ENCODE measurements at regions not wholly inside any gene's neighbourhood (a gene's known extent, or its start where the extent isn't known, plus 50 kb on each side); places are given as distances from the start of the nearest gene placed in this dataset.

DNA sequence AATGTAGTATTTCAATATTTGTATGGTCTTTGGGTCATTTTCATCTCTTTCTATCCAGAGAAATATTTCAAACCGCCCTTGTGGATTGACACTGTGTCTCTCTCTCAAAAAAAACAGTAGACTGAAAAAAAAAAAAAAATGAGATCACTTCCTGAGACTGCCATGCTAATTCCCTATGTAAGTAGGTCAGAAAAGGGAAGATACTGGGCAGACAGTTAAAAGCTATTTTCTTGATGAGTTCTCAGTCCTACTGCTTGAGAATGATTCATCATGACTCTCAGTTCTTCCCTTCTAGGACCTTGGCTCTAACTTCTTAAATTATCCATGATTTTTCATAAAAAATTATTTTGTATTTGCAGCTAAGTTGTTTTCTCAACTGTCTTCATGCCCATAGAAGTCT lies 672.3 kb upstream of the REG3G start:
- no peak overlapping the region for H3K4me3 ChIP-seq
- no peaks in the 10 kb centered on the region for H3K27me3 ChIP-seq
- no peaks in the 10 kb centered on the region for H3K36me3 ChIP-seq
- no peak for DNase-seq
- H3K4me1 ChIP-seq, result no peaks in the 10 kb centered on the region
- H3K27ac ChIP-seq, result no peak overlapping the region
- H3K9me3 ChIP-seq, result no peaks in the 10 kb centered on the region
- no peak for TF ChIP-seq POLR2A (IDR thresholded peaks at IDR 0.05)
- TF ChIP-seq CTCF (IDR thresholded peaks at IDR 0.05), result no peak

DNA sequence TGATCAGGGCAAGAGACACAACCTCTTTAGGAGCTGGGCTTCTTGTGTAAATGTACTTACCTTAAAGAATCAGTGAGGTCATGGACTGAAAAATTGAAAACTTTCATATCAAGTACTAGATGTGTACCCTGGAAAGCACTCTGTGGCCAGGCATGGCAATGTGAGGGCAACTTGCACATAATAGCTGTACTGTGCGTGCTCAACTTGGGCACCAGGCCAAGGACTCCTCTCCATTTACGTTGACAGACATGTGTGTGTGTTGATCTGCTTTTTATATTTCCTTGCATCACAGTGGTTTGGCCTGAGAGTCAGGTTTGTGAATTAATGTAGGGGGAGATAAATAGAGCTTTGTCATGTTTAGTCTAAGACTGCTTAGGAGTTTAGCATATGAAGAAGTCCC lies 669.5 kb upstream of the REG3G start:
- Histone ChIP-seq H3K4me1 (no peaks in the 10 kb centered on the region), H3K4me3 (no peak overlapping the region)
- DNase-seq, result no peak

GRCh38 chr2:78383576-78383975 lies 641.9 kb upstream of the REG3G start:
- H3K27ac ChIP-seq, result no peak overlapping the region
- H3K4me3 ChIP-seq, result no peak overlapping the region
- TF ChIP-seq POLR2A (IDR thresholded peaks at IDR 0.05) (no peak), CTCF (IDR thresholded peaks at IDR 0.05) (no peak)
- H3K9me3 ChIP-seq, result no peaks in the 10 kb centered on the region
- no peak for DNase-seq
- no peaks in the 10 kb centered on the region for H3K27me3 ChIP-seq
- no peaks in the 10 kb centered on the region for H3K4me1 ChIP-seq
- H3K36me3 ChIP-seq, result no peaks in the 10 kb centered on the region

More for the DNA sequence above, 669.5 kb upstream of the REG3G start:
- no peak for TF ChIP-seq CTCF (IDR thresholded peaks at IDR 0.05)
- Histone ChIP-seq H3K9me3 (no peaks in the 10 kb centered on the region), H3K27me3 (no peaks in the 10 kb centered on the region), H3K27ac (no peak overlapping the region), H3K36me3 (no peaks in the 10 kb centered on the region)

- DNase-seq, result no peak
- TF ChIP-seq POLR2A (IDR thresholded peaks at IDR 0.05), result no peak
- TF ChIP-seq CTCF (IDR thresholded peaks at IDR 0.05), result no peak
- no peaks in the 10 kb centered on the region for H3K4me1 ChIP-seq
Observed at GRCh38 chr2:78397198-78397597, 628.3 kb upstream of the REG3G start.

GRCh38 chr2:78407960-78408794 lies 617.3 kb upstream of the REG3G start:
- Histone ChIP-seq H3K27ac (no peak overlapping the region), H3K4me3 (no peak overlapping the region), H3K36me3 (no peaks in the 10 kb centered on the region), H3K9me3 (no peaks in the 10 kb centered on the region), H3K4me1 (no peaks in the 10 kb centered on the region), H3K27me3 (no peaks in the 10 kb centered on the region)
- DNase-seq, result no peak
- TF ChIP-seq CTCF (IDR thresholded peaks at IDR 0.05), result no peak
- no peak for TF ChIP-seq POLR2A (IDR thresholded peaks at IDR 0.05)

More at GRCh38 chr2:78397198-78397597, 628.3 kb upstream of the REG3G start:
- Histone ChIP-seq H3K9me3 (no peaks in the 10 kb centered on the region), H3K27ac (no peak overlapping the region), H3K36me3 (no peaks in the 10 kb centered on the region), H3K4me3 (no peak overlapping the region), H3K27me3 (no peaks in the 10 kb centered on the region)
